ENCODE measurements at regions not wholly inside any gene's neighbourhood (a gene's known extent, or its start where the extent isn't known, plus 50 kb on each side); places are given as distances from the start of the nearest gene placed in this dataset.

GRCh38 chr18:30405038-30405437, 637.5 kb downstream of the DSC3 start:
- TF ChIP-seq, protein P1, sequence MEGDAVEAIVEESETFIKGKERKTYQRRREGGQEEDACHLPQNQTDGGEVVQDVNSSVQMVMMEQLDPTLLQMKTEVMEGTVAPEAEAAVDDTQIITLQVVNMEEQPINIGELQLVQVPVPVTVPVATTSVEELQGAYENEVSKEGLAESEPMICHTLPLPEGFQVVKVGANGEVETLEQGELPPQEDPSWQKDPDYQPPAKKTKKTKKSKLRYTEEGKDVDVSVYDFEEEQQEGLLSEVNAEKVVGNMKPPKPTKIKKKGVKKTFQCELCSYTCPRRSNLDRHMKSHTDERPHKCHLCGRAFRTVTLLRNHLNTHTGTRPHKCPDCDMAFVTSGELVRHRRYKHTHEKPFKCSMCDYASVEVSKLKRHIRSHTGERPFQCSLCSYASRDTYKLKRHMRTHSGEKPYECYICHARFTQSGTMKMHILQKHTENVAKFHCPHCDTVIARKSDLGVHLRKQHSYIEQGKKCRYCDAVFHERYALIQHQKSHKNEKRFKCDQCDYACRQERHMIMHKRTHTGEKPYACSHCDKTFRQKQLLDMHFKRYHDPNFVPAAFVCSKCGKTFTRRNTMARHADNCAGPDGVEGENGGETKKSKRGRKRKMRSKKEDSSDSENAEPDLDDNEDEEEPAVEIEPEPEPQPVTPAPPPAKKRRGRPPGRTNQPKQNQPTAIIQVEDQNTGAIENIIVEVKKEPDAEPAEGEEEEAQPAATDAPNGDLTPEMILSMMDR (conservative IDR thresholded peaks at IDR 0.05 in 1 of 2, IDR thresholded peaks at IDR 0.05 in 1 of 2; ENCODE audit: low read depth in 1 of 2, low read length in 2 of 2), result no peak
- TF ChIP-seq EZH2 (IDR thresholded peaks at IDR 0.05; ENCODE audit: low read length, missing control alignments), result no peak

All from fibroblast of lung (primary cell).